Stimulated activated memory B cell treated with anti-CD40 and anti-IgM and Interleukin-4, amounts not matched to agents 10 μg/mL and 1 μg/mL and 100 μg/mL, for 72 hours (primary cell): ENCODE measurements at regions not wholly inside any gene's neighbourhood (a gene's known extent, or its start where the extent isn't known, plus 50 kb on each side); places are given as distances from the start of the nearest gene placed in this dataset.
"Not testable (repeated sequence)": the region's sequence is repeated elsewhere in the genome, so short reads cannot be mapped to it uniquely, and the experiment has no call there.

Experiments
- ATAC-seq: fragments of 150-1000 bp; cut with Tn5 transposase; 2 replicates; pipeline ENCODE4 v1.10.0; 2021
- H3K27ac Mint-ChIP-seq: one replicate; pipeline ENCODE4 v1.8.0; 2022; ENCODE audit warnings: mild to moderate bottlenecking, mixed read lengths
- H3K27me3 Mint-ChIP-seq: one replicate; pipeline ENCODE4 v1.8.0; 2022; ENCODE audit warnings: mixed read lengths
- H3K36me3 Mint-ChIP-seq: one replicate; pipeline ENCODE4 v1.8.0; 2022; ENCODE audit warnings: mixed read lengths
- H3K4me1 Mint-ChIP-seq: one replicate; pipeline ENCODE4 v1.8.0; 2022; ENCODE audit warnings: mixed read lengths
- H3K4me3 Mint-ChIP-seq: one replicate; pipeline ENCODE4 v1.8.0; 2022; ENCODE audit warnings: mild to moderate bottlenecking, moderate library complexity, mixed read lengths
- H3K9me3 Mint-ChIP-seq: one replicate; pipeline ENCODE4 v1.8.0; 2022; ENCODE audit warnings: mixed read lengths

- H3K36me3 Mint-ChIP-seq, result no peaks in the 10 kb centered on the region
- no peak overlapping the region for H3K4me3 Mint-ChIP-seq
- H3K9me3 Mint-ChIP-seq, result no peaks in the 10 kb centered on the region
- peaks cover 31% of the 10 kb centered on the region for H3K27me3 Mint-ChIP-seq
- no peaks in the 10 kb centered on the region for H3K4me1 Mint-ChIP-seq
- no peak overlapping the region for H3K27ac Mint-ChIP-seq
- ATAC-seq, result no peak
Observed at GRCh38 chr6:168934660-168935627, 318.7 kb downstream of the THBS2 start.

DNA sequence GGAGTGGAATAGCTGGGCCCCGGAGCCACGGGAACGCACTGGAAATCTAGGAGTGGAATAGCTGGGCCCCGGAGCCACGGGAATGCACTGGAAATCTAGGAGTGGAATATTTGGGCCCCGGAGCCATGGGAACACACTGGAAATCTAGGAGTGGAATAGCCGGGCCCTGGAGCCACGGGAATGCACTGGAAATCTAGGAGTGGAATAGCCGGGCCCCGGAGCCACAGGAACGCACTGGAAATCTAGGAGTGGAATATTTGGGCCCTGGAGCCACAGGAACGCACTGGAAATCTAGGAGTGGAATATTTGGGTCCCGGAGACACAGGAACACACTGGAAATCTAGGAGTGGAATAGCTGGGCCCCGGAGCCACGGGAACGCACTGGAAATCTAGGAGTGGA, 321.5 kb downstream of the THBS2 start:
- ATAC-seq, H3K4me1 Mint-ChIP-seq, H3K4me3 Mint-ChIP-seq, H3K36me3 Mint-ChIP-seq, H3K27ac Mint-ChIP-seq, H3K9me3 Mint-ChIP-seq: not testable (repeated sequence)
- peaks cover 31% of the 10 kb centered on the region for H3K27me3 Mint-ChIP-seq

DNA sequence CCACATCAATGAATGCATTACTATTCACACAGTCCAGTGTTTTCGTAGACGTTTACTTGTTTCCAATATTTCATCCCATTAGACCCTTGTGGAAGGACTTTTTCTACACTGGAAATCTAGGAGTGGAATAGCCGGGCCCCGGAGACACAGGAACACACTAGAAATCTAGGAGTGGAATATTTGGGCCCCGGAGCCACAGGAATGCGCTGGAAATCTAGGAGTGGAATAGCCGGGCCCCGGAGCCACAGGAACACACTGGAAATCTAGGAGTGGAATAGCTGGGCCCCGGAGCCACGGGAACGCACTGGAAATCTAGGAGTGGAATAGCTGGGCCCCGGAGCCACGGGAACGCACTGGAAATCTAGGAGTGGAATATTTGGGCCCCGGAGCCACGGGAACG, 322.6 kb downstream of the THBS2 start:
- ATAC-seq, result not testable (repeated sequence)

GRCh38 chr6:168929871-168930450, 323.7 kb downstream of the THBS2 start:
- Mint-ChIP-seq H3K27ac (no peak overlapping the region), H3K9me3 (peaks cover 4% of the 10 kb centered on the region), H3K27me3 (peaks cover 15% of the 10 kb centered on the region), H3K4me1 (no peaks in the 10 kb centered on the region), H3K4me3 (no peak overlapping the region), H3K36me3 (no peaks in the 10 kb centered on the region)
- no peak for ATAC-seq

More for the DNA sequence above, 322.6 kb downstream of the THBS2 start:
- H3K9me3 Mint-ChIP-seq, H3K4me3 Mint-ChIP-seq, H3K36me3 Mint-ChIP-seq, H3K4me1 Mint-ChIP-seq, H3K27ac Mint-ChIP-seq: not testable (repeated sequence)
- peaks cover 26% of the 10 kb centered on the region for H3K27me3 Mint-ChIP-seq

- no peak overlapping the region for H3K27ac Mint-ChIP-seq
- H3K4me1 Mint-ChIP-seq, result no peaks in the 10 kb centered on the region
- peaks cover 4% of the 10 kb centered on the region for H3K9me3 Mint-ChIP-seq
- no peaks in the 10 kb centered on the region for H3K36me3 Mint-ChIP-seq
- no peak overlapping the region for H3K4me3 Mint-ChIP-seq
- H3K27me3 Mint-ChIP-seq, result no peaks in the 10 kb centered on the region
- ATAC-seq, result no peak
Observed at GRCh38 chr6:168928012-168928411, 325.6 kb downstream of the THBS2 start.

- no peaks in the 10 kb centered on the region for H3K4me1 Mint-ChIP-seq
- H3K27ac Mint-ChIP-seq, result no peak overlapping the region
- peaks cover 4% of the 10 kb centered on the region for H3K9me3 Mint-ChIP-seq
- no peaks in the 10 kb centered on the region for H3K36me3 Mint-ChIP-seq
- H3K27me3 Mint-ChIP-seq, result no peaks in the 10 kb centered on the region
- H3K4me3 Mint-ChIP-seq, result no peak overlapping the region
- ATAC-seq, result no peak
Observed at GRCh38 chr6:168927026-168927425, 326.6 kb downstream of the THBS2 start.

GRCh38 chr6:168926306-168926705, 327.3 kb downstream of the THBS2 start:
- no peaks in the 10 kb centered on the region for H3K4me1 Mint-ChIP-seq
- ATAC-seq, result no peak
- no peak overlapping the region for H3K27ac Mint-ChIP-seq
- H3K36me3 Mint-ChIP-seq, result no peaks in the 10 kb centered on the region
- H3K9me3 Mint-ChIP-seq, result peaks cover 4% of the 10 kb centered on the region
- no peak overlapping the region for H3K4me3 Mint-ChIP-seq
- no peaks in the 10 kb centered on the region for H3K27me3 Mint-ChIP-seq

DNA sequence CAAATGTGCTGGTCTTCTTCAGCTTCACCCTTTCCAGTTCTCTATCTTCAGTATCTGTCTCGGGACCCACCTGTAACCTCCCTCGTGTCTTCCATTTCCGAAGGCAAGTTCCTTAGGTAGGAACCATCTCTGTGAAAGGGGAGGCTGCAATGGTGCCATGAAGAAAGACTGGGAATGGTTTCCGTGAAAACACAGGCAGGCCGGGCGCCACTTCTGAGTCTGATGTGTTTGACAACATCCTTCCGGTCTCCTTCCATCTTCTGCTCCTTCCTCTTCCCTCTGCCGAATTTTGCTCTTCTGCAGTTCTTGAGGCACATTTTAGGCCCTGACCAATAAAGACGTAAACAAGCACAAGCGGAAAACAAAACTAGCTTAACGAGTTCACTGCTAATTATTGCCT, 328.0 kb downstream of the THBS2 start:
- Mint-ChIP-seq H3K9me3 (peaks cover 4% of the 10 kb centered on the region), H3K27me3 (no peaks in the 10 kb centered on the region), H3K4me3 (no peak overlapping the region), H3K4me1 (no peaks in the 10 kb centered on the region), H3K27ac (no peak overlapping the region), H3K36me3 (no peaks in the 10 kb centered on the region)
- no peak for ATAC-seq

DNA sequence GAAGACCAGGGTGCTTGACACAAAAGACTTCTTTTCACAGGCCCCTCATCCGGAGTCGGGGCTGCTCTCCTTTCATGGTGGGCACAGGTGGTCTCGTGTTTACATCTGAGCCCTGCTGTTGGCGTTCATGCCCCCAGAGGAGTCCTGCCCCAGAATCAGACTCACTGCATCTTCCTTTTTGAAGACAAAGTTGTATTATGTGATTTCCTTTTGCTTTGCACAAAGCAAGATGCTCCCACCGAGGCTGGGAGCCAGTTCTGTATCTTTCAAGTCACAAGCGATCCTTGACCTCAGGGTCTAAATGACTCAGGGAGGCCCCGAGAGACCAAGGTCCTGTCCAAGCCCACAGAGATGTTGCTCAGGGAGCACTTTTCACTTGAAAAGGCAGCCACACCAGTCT, 330.5 kb downstream of the THBS2 start:
- Mint-ChIP-seq H3K4me1 (no peaks in the 10 kb centered on the region), H3K4me3 (no peak overlapping the region), H3K27me3 (no peaks in the 10 kb centered on the region), H3K9me3 (peaks cover 4% of the 10 kb centered on the region), H3K36me3 (no peaks in the 10 kb centered on the region), H3K27ac (no peak overlapping the region)
- no peak for ATAC-seq

- Mint-ChIP-seq H3K4me1 (no peaks in the 10 kb centered on the region), H3K36me3 (no peaks in the 10 kb centered on the region), H3K27me3 (no peaks in the 10 kb centered on the region), H3K4me3 (no peak overlapping the region), H3K27ac (no peak overlapping the region), H3K9me3 (peaks cover 4% of the 10 kb centered on the region)
- ATAC-seq, result no peak
Observed at GRCh38 chr6:168922436-168922835, 331.2 kb downstream of the THBS2 start.

- no peaks in the 10 kb centered on the region for H3K4me1 Mint-ChIP-seq
- no peak overlapping the region for H3K27ac Mint-ChIP-seq
- no peak overlapping the region for H3K4me3 Mint-ChIP-seq
- ATAC-seq, result no peak
- no peaks in the 10 kb centered on the region for H3K9me3 Mint-ChIP-seq
- no peaks in the 10 kb centered on the region for H3K36me3 Mint-ChIP-seq
- peaks cover under 1% of the 10 kb centered on the region for H3K27me3 Mint-ChIP-seq
Observed at GRCh38 chr6:168920289-168920688, 333.4 kb downstream of the THBS2 start.

- Mint-ChIP-seq H3K36me3 (no peaks in the 10 kb centered on the region), H3K4me3 (no peak overlapping the region), H3K4me1 (no peaks in the 10 kb centered on the region), H3K27me3 (peaks cover 7% of the 10 kb centered on the region), H3K27ac (no peak overlapping the region), H3K9me3 (no peaks in the 10 kb centered on the region)
- no peak for ATAC-seq
Observed at GRCh38 chr6:168919470-168920179, 334.0 kb downstream of the THBS2 start.

DNA sequence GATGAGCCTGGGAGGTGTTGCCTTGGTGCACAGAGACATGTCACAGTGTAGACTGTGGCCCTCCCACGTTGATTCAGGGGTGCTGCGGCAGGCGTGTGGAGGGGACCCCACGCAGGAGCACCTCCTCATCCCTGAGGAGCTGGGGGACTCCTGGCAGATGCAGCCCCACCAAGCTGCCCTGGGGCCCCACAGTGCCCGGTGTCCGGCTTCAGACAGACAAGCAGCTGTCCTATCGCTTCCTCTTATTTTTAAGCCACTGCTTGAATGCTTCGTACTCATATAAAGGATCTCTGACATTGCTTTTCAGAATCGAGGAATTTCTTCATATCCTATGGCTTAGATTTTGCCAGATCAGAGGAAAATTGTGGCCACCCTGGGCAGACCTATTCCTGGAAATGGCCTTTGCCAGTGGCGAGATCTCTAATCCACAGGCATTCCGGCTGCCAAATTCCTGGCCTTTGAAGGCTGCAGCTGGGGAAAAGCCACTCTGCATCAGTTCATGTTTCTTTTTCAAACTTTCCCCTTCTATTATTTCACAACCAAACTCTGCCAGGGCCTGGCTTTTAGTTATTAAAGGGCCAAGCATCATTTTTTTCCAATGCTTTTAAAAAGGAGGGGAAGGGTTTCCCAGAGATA, 337.0 kb downstream of the THBS2 start:
- Mint-ChIP-seq H3K27me3 (peaks cover 8% of the 10 kb centered on the region), H3K4me3 (no peak overlapping the region), H3K4me1 (no peaks in the 10 kb centered on the region), H3K27ac (no peak overlapping the region), H3K36me3 (no peaks in the 10 kb centered on the region), H3K9me3 (no peaks in the 10 kb centered on the region)
- no peak for ATAC-seq

- Mint-ChIP-seq H3K27me3 (peaks cover 8% of the 10 kb centered on the region), H3K4me3 (no peak overlapping the region), H3K27ac (no peak overlapping the region), H3K9me3 (no peaks in the 10 kb centered on the region), H3K4me1 (no peaks in the 10 kb centered on the region), H3K36me3 (no peaks in the 10 kb centered on the region)
- ATAC-seq, result no peak
Observed at GRCh38 chr6:168915855-168916254, 337.8 kb downstream of the THBS2 start.

GRCh38 chr6:168915242-168915641, 338.4 kb downstream of the THBS2 start:
- Mint-ChIP-seq H3K9me3 (no peaks in the 10 kb centered on the region), H3K27me3 (peaks cover 8% of the 10 kb centered on the region), H3K36me3 (no peaks in the 10 kb centered on the region), H3K27ac (no peak overlapping the region), H3K4me3 (no peak overlapping the region), H3K4me1 (no peaks in the 10 kb centered on the region)
- no peak for ATAC-seq
